H1 (cell line): ENCODE measurements at regions not wholly inside any gene's neighbourhood (a gene's known extent, or its start where the extent isn't known, plus 50 kb on each side); places are given as distances from the start of the nearest gene placed in this dataset.

Experiments used
- CTCF ChIA-PET: fragments of 300-600 bp; sonication (Branson Sonifier 250); formaldehyde crosslinking; loops from one replicate; lab custom pipeline; 2021; ENCODE audit not compliant: partially characterized antibody; lab: Charles Lee
- POLR2A ChIA-PET: fragments of 300-600 bp; sonication (Branson Sonifier 250); formaldehyde crosslinking; loops from one replicate; lab custom pipeline; 2021; ENCODE audit warnings: inconsistent platforms; ENCODE audit not compliant: partially characterized antibody; lab: Charles Lee
- DNase-seq, 2 experiments: peaks; one replicate each; pipeline versions ENCODE4 v3.0.0 to v3.0.0-alpha.2; 2010 to 2022; ENCODE audit warnings: low spot score in 2 of 2, low read depth in 1 of 2, mixed read lengths in 1 of 2
- FAIRE-seq: peaks from 2 replicates; lab custom pipeline; 2011; peaks lifted over from hg19 to GRCh38; lab: Jason Lieb, UNC
- H2AFZ ChIP-seq: 2 replicates; pipeline ENCODE4 v1.8.1; 2012; ENCODE audit warnings: low read length, inconsistent platforms
- H2AK5ac ChIP-seq: 2 replicates; pipeline ENCODE4 v1.6.1; 2013; ENCODE audit warnings: low read depth, low read length
- H2BK120ac ChIP-seq: replicated peaks from 2 replicates; pipeline ENCODE3; 2013; ENCODE audit warnings: low read depth, low read length, inconsistent platforms
- H2BK12ac ChIP-seq: 2 replicates; pipeline ENCODE4 v1.6.1; 2013; ENCODE audit warnings: low read depth, low read length
- H2BK15ac ChIP-seq: 2 replicates; pipeline ENCODE4 v1.6.1; 2013; ENCODE audit warnings: low read length
- H2BK20ac ChIP-seq: 2 replicates; pipeline ENCODE4 v1.6.1; 2013; ENCODE audit warnings: low read length
- H2BK5ac ChIP-seq: 2 replicates; pipeline ENCODE4 v1.6.1; 2013; ENCODE audit warnings: low read depth, low read length
- H3K14ac ChIP-seq: 2 replicates; pipeline ENCODE4 v1.6.1; 2013; ENCODE audit warnings: inconsistent platforms; ENCODE audit not compliant: insufficient read length
- H3K18ac ChIP-seq: 2 replicates; pipeline ENCODE4 v1.6.1; 2013; ENCODE audit warnings: low read length; ENCODE audit errors: extremely low read depth
- H3K23ac ChIP-seq: 2 replicates; pipeline ENCODE4 v1.6.1; 2013; ENCODE audit warnings: inconsistent platforms; ENCODE audit not compliant: insufficient read length
- H3K23me2 ChIP-seq: 2 replicates; pipeline ENCODE4 v1.6.1; 2013; ENCODE audit warnings: low read depth, low read length
- H3K27ac ChIP-seq: 2 replicates; pipeline ENCODE4 v1.6.1; 2011; ENCODE audit warnings: low read depth, low read length, inconsistent platforms
- H3K27me3 ChIP-seq, 4 experiments: replicated peaks in 1 of 4; 1 replicate in 1 of 4; 2 replicates in 3 of 4; pipeline versions ENCODE4 v1.6.1 to v1.8.1; 2011 to 2013; ENCODE audit warnings: low read length in 3 of 4, mild to moderate bottlenecking in 3 of 4, inconsistent platforms in 2 of 4, mixed read lengths in 2 of 4, moderate library complexity in 1 of 4; ENCODE audit not compliant: control insufficient read depth in 3 of 4, insufficient read depth in 3 of 4; ENCODE audit errors: extremely low read depth in 1 of 4
- H3K36me3 ChIP-seq, 4 experiments: 2 replicates each; pipeline versions ENCODE4 v1.6.1 to v1.8.1; 2011 to 2013; ENCODE audit warnings: mild to moderate bottlenecking in 4 of 4, low read length in 3 of 4, moderate library complexity in 2 of 4, control low read depth in 1 of 4, inconsistent platforms in 1 of 4; ENCODE audit not compliant: insufficient read depth in 4 of 4, control insufficient read depth in 2 of 4
- H3K4ac ChIP-seq: replicated peaks from 2 replicates; pipeline ENCODE3; 2013; ENCODE audit warnings: low read length, low read depth, mixed read lengths, inconsistent platforms; ENCODE audit not compliant: insufficient read length
- H3K4me1 ChIP-seq, 4 experiments: replicated peaks in 1 of 4; 1 replicate in 1 of 4; 2 replicates in 3 of 4; pipeline versions ENCODE4 v1.6.1 to v1.8.1; 2011 to 2013; ENCODE audit warnings: low read length in 3 of 4, inconsistent platforms in 2 of 4, mixed read lengths in 1 of 4; ENCODE audit not compliant: insufficient read depth in 4 of 4, control insufficient read depth in 3 of 4
- H3K4me2 ChIP-seq, 2 experiments: 2 replicates each; pipeline versions ENCODE4 v1.6.1 to v1.8.1; 2011 to 2013; ENCODE audit warnings: low read depth in 2 of 2, low read length in 2 of 2, control low read depth in 1 of 2, inconsistent platforms in 1 of 2, mild to moderate bottlenecking in 1 of 2; ENCODE audit not compliant: insufficient read depth in 1 of 2
- H3K4me3 ChIP-seq, 4 experiments: fragments of 200-600, 300-600 bp in 1 of 4; sonication (generic), shearing (Covaris generic), sonication (Bioruptor Twin) in 1 of 4; 2 replicates each; pipeline versions ENCODE4 v1.5.1 to v1.8.1; 2011 to 2016; ENCODE audit warnings: low read length in 4 of 4, low read depth in 3 of 4, control low read depth in 2 of 4, inconsistent platforms in 2 of 4, mild to moderate bottlenecking in 2 of 4, mixed read lengths in 1 of 4, moderate library complexity in 1 of 4; ENCODE audit not compliant: insufficient read depth in 2 of 4; ENCODE audit errors: extremely low read depth in 1 of 4
- H3K56ac ChIP-seq: replicated peaks from 2 replicates; pipeline ENCODE3; 2013; ENCODE audit warnings: low read depth, mild to moderate bottlenecking, mixed read lengths, low read length, inconsistent platforms; ENCODE audit not compliant: insufficient read length
- H3K79me1 ChIP-seq: 2 replicates; pipeline ENCODE4 v1.6.1; 2013; ENCODE audit warnings: low read depth, low read length, control low read depth
- H3K79me2 ChIP-seq, 2 experiments: 2 replicates each; pipeline versions ENCODE4 v1.6.1 to v1.8.1; 2012 to 2013; ENCODE audit warnings: low read length in 2 of 2, mild to moderate bottlenecking in 2 of 2, inconsistent platforms in 1 of 2; ENCODE audit not compliant: insufficient read depth in 2 of 2, control insufficient read depth in 1 of 2
- H3K9ac ChIP-seq, 4 experiments: replicated peaks in 1 of 4; 1 replicate in 1 of 4; 2 replicates in 3 of 4; pipeline versions ENCODE4 v1.6.1 to v1.8.1; 2011 to 2013; ENCODE audit warnings: low read depth in 3 of 4, low read length in 3 of 4, control low read depth in 2 of 4, mild to moderate bottlenecking in 2 of 4, moderate library complexity in 2 of 4, inconsistent platforms in 1 of 4; ENCODE audit errors: extremely low read depth in 1 of 4
- H3K9me3 ChIP-seq, 2 experiments: 2 replicates each; pipeline versions ENCODE4 v1.6.1 to v1.8.1; 2012 to 2013; ENCODE audit warnings: mild to moderate bottlenecking in 2 of 2, moderate library complexity in 2 of 2, control low read depth in 1 of 2, inconsistent platforms in 1 of 2, low read depth in 1 of 2, low read length in 1 of 2, mixed read lengths in 1 of 2; ENCODE audit not compliant: insufficient read depth in 2 of 2
- H4K20me1 ChIP-seq, 2 experiments: replicated peaks in 1 of 2; 2 replicates each; pipeline versions ENCODE3 to v1.8.1; 2011 to 2013; ENCODE audit warnings: inconsistent platforms in 2 of 2, low read length in 2 of 2, mild to moderate bottlenecking in 1 of 2; ENCODE audit not compliant: insufficient read depth in 2 of 2, control insufficient read depth in 1 of 2
- H4K5ac ChIP-seq: 2 replicates; pipeline ENCODE4 v1.6.1; 2013; ENCODE audit warnings: low read length, low read depth, mixed read lengths, inconsistent platforms; ENCODE audit not compliant: insufficient read length
- H4K8ac ChIP-seq: 2 replicates; pipeline ENCODE4 v1.8.0; 2013; ENCODE audit warnings: mild to moderate bottlenecking, moderate library complexity, low read length, inconsistent platforms; ENCODE audit not compliant: insufficient read depth; ENCODE audit errors: extremely low read depth
- H4K91ac ChIP-seq: replicated peaks from 2 replicates; pipeline ENCODE3; 2013; ENCODE audit warnings: low read length, mixed read lengths, inconsistent platforms; ENCODE audit not compliant: insufficient read length
- ATF3 ChIP-seq: IDR thresholded peaks from 2 replicates; pipeline ENCODE4 v1.6.1; 2011; ENCODE audit warnings: low read depth, mild to moderate bottlenecking, low read length; ENCODE audit not compliant: insufficient read depth
- BACH1 ChIP-seq: IDR thresholded peaks from 2 replicates; pipeline ENCODE4 v1.6.1; 2012; ENCODE audit warnings: low read length, improper control_type of control experiment
- CHD1 ChIP-seq: IDR thresholded peaks from 2 replicates; pipeline ENCODE4 v1.6.1; 2012; ENCODE audit warnings: low read depth, low read length, improper control_type of control experiment
- GTF2F1 ChIP-seq: IDR thresholded peaks from 2 replicates; pipeline ENCODE4 v1.6.1; 2012; ENCODE audit warnings: low read depth, low read length, improper control_type of control experiment, borderline replicate concordance
- HDAC2 ChIP-seq, 2 experiments: fragments of 300-600 bp in 1 of 2; sonication (generic) in 1 of 2; IDR thresholded peaks; 2 replicates each; pipeline ENCODE4 v1.6.1; 2011 to 2012; ENCODE audit warnings: low read depth in 2 of 2, low read length in 2 of 2, mild to moderate bottlenecking in 2 of 2, moderate library complexity in 2 of 2, borderline replicate concordance in 1 of 2, inconsistent platforms in 1 of 2
- HDAC6 ChIP-seq: IDR thresholded peaks from one replicate; pipeline ENCODE4 v1.7.1; 2012; ENCODE audit warnings: low read depth, mild to moderate bottlenecking, inconsistent platforms, low read length, moderate library complexity
- MAFK ChIP-seq: IDR thresholded peaks from 2 replicates; pipeline ENCODE4 v1.6.1; 2012; ENCODE audit warnings: low read depth, mild to moderate bottlenecking, improper control_type of control experiment, low read length
- MAX ChIP-seq: IDR thresholded peaks from 2 replicates; pipeline ENCODE4 v1.6.1; 2012; ENCODE audit warnings: inconsistent platforms
- NANOG ChIP-seq: IDR thresholded peaks from 2 replicates; pipeline ENCODE4 v1.6.1; 2011; ENCODE audit warnings: low read length, low read depth, mild to moderate bottlenecking, inconsistent platforms; ENCODE audit not compliant: insufficient read depth, poor library complexity, severe bottlenecking
- POLR2AphosphoS5 ChIP-seq: IDR thresholded peaks from 2 replicates; pipeline ENCODE4 v1.6.1; 2011; ENCODE audit warnings: low read depth, low read length
- POU5F1 ChIP-seq: IDR thresholded peaks from 2 replicates; pipeline ENCODE4 v1.6.1; 2011; ENCODE audit warnings: low read depth, mild to moderate bottlenecking, low read length, moderate library complexity
- SIX5 ChIP-seq: IDR thresholded peaks from 2 replicates; pipeline ENCODE4 v1.6.1; 2011; ENCODE audit warnings: mild to moderate bottlenecking, low read depth, low read length
- SP2 ChIP-seq: IDR thresholded peaks from 2 replicates; pipeline ENCODE4 v1.6.1; 2012; ENCODE audit warnings: mild to moderate bottlenecking, low read length, inconsistent platforms
- TBP ChIP-seq: IDR thresholded peaks from 2 replicates; pipeline ENCODE4 v1.6.1; 2011; ENCODE audit warnings: low read depth, low read length, improper control_type of control experiment
- ZNF274 ChIP-seq: IDR thresholded peaks from 2 replicates; pipeline ENCODE4 v1.7.0; 2012; ENCODE audit warnings: low read length, borderline replicate concordance; ENCODE audit errors: extremely low read depth
- WGBS, 2 experiments: shearing (Covaris generic) in 1 of 2; methylation state at CpG; one replicate each; pipeline versions ENCODE4 v1.1.6 to v1.1.7; 2013 to 2015; ENCODE audit warnings: low lambda C conversion rate in 2 of 2, mixed read lengths in 2 of 2, inconsistent platforms in 1 of 2, low coverage in 1 of 2, missing lambda C conversion rate in 1 of 2; ENCODE audit not compliant: insufficient replicate concordance in 2 of 2, insufficient coverage in 1 of 2, insufficient read length in 1 of 2; ENCODE audit errors: extremely low coverage in 1 of 2, missing lambda C conversion rate in 1 of 2; 5-methylcytosine and 5-hydroxymethylcytosine counted together

- no peak overlapping the region for H2BK120ac ChIP-seq
- H3K18ac ChIP-seq = no peak overlapping the region
- no peaks in the 10 kb centered on the region for H3K23me2 ChIP-seq
- no peak overlapping the region for H3K56ac ChIP-seq
- FAIRE-seq = no peak
- no peaks in the 10 kb centered on the region for H3K79me2 ChIP-seq
- H3K4ac ChIP-seq = no peak overlapping the region
- H2BK12ac ChIP-seq = no peak overlapping the region
- H3K27ac ChIP-seq = no peak overlapping the region
- H3K36me3 ChIP-seq = no peaks in the 10 kb centered on the region
- no peak overlapping the region for H3K23ac ChIP-seq
- no peak overlapping the region for H2BK5ac ChIP-seq
- H4K8ac ChIP-seq = no peak overlapping the region
- H2AK5ac ChIP-seq = no peak overlapping the region
- no peak overlapping the region for H4K91ac ChIP-seq
- no peaks in the 10 kb centered on the region for H3K9me3 ChIP-seq
- no peak overlapping the region for H4K5ac ChIP-seq
- no peak overlapping the region for H3K4me2 ChIP-seq
- H3K27me3 ChIP-seq = no peaks in the 10 kb centered on the region
- no peak for DNase-seq
- H3K4me1 ChIP-seq = peaks cover 0 to 6% (median under 1%) of the 10 kb centered on the region in 4 experiments; a peak in 1 of 7 replicates
- no peaks in the 10 kb centered on the region for H3K79me1 ChIP-seq
- H3K14ac ChIP-seq = no peak overlapping the region
- H2AFZ ChIP-seq = no peak overlapping the region
- H3K9ac ChIP-seq = no peak overlapping the region
- H2BK20ac ChIP-seq = no peak overlapping the region
- POLR2A ChIA-PET = no interaction called here
- CTCF ChIA-PET = interaction anchor here (1.3 kb wide), 1 partner anchor 31 kb away, joined by 3 read pairs; no protein-coding TSS in a partner anchor
- no peak overlapping the region for H2BK15ac ChIP-seq
- H3K4me3 ChIP-seq = no peak overlapping the region
- 92% methylated on average over 3 of the region's 3 CpGs; no CpG with 5 or more reads in 1 of the 2 experiments for WGBS, 2 experiments
- no peaks in the 10 kb centered on the region for H4K20me1 ChIP-seq
- no peak for TF ChIP-seq BACH1
- no peak for TF ChIP-seq SIX5
- TF ChIP-seq HDAC2 (IDR thresholded peaks at IDR 0.05; ENCODE audit: borderline replicate concordance in 1 of 2, low read depth in 2 of 2, low read length in 2 of 2) = no peak
- TF ChIP-seq MAFK = no peak
- no peak for TF ChIP-seq POU5F1
- TF ChIP-seq NANOG = no peak
- TF ChIP-seq ZNF274 = no peak
- TF ChIP-seq SP2 = no peak
- no peak for TF ChIP-seq GTF2F1
- no peak for TF ChIP-seq ATF3
- no peak for TF ChIP-seq CHD1
- no peak for TF ChIP-seq HDAC6
- TF ChIP-seq TBP = no peak
- TF ChIP-seq POLR2AphosphoS5 = no peak
- no peak for TF ChIP-seq MAX
Measured at GRCh38 chr13:34587576-34587975, 354.5 kb upstream of the NBEA start.
